Type B pancreatic cell (in vitro differentiated cells): ENCODE measurements at regions not wholly inside any gene's neighbourhood (a gene's known extent, or its start where the extent isn't known, plus 50 kb on each side); places are given as distances from the start of the nearest gene placed in this dataset.

ENCODE experiments used
- DNase-seq: peaks from one replicate; pipeline ENCODE4 v3.0.0; 2021; ENCODE audit warnings: mixed read lengths; ENCODE audit not compliant: unreplicated experiment; ENCODE audit errors: extremely low spot score
- H3K27ac Mint-ChIP-seq: 2 replicates; pipeline ENCODE4 v1.8.0; 2021; ENCODE audit warnings: mild to moderate bottlenecking, mixed read lengths
- H3K27me3 Mint-ChIP-seq: 2 replicates; pipeline ENCODE4 v1.8.0; 2021; ENCODE audit warnings: mixed read lengths
- H3K36me3 Mint-ChIP-seq: 2 replicates; pipeline ENCODE4 v1.8.0; 2021; ENCODE audit warnings: mixed read lengths
- H3K4me1 Mint-ChIP-seq: one replicate; pipeline ENCODE4 v1.8.0; 2021; ENCODE audit warnings: mixed read lengths; ENCODE audit not compliant: unreplicated experiment
- H3K4me3 Mint-ChIP-seq: 2 replicates; pipeline ENCODE4 v1.8.0; 2021; ENCODE audit warnings: mild to moderate bottlenecking, mixed read lengths
- H3K9me3 Mint-ChIP-seq: 2 replicates; pipeline ENCODE4 v1.8.0; 2021; ENCODE audit warnings: mixed read lengths
- CTCF ChIP-seq: fragments of 200-600 bp; sonication (generic); conservative IDR thresholded peaks from 2 replicates; pipeline ENCODE4 v1.5.0; 2021; ENCODE audit warnings: antibody characterized with exemption, mild to moderate bottlenecking

GRCh38 chrX:13897566-13897965 lies 80.7 kb upstream of the GPM6B start:
- DNase-seq, result no peak
- Mint-ChIP-seq H3K27me3 (peaks cover 3% of the 10 kb centered on the region), H3K36me3 (no peaks in the 10 kb centered on the region), H3K9me3 (no peaks in the 10 kb centered on the region), H3K4me3 (no peak overlapping the region), H3K27ac (no peak overlapping the region), H3K4me1 (no peaks in the 10 kb centered on the region)
- TF ChIP-seq CTCF, result no peak

GRCh38 chrX:13894888-13895565 lies 78.1 kb upstream of the GPM6B start:
- no peaks in the 10 kb centered on the region for H3K9me3 Mint-ChIP-seq
- DNase-seq, result no peak
- peaks cover 2% of the 10 kb centered on the region for H3K27me3 Mint-ChIP-seq
- TF ChIP-seq CTCF, result no peak
- no peak overlapping the region for H3K4me3 Mint-ChIP-seq
- H3K36me3 Mint-ChIP-seq, result no peaks in the 10 kb centered on the region
- H3K4me1 Mint-ChIP-seq, result peaks cover 10% of the 10 kb centered on the region
- H3K27ac Mint-ChIP-seq, result no peak overlapping the region

DNA sequence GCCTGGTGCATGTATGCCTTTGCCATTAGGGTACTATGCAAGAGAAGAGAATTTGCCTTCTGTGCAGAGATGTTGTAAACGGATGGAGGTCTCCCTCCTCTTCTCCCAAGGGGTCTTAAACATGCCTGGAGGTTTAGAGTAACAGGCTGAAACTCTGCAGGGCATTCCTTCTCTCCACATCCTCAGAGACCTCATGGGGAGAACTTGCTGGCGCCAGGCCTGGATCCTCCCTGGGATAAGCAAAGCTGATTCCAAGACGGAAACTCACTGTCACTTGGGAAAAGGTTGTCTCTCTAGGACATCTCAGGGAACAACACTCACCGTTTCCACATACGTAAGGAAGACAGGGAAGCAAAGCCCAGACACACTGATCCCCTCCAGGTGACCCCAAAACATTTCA lies 76.9 kb upstream of the GPM6B start:
- Mint-ChIP-seq H3K4me1 (peaks cover 10% of the 10 kb centered on the region), H3K4me3 (no peak overlapping the region), H3K36me3 (no peaks in the 10 kb centered on the region), H3K9me3 (no peaks in the 10 kb centered on the region), H3K27ac (no peak overlapping the region), H3K27me3 (no peaks in the 10 kb centered on the region)
- no peak for TF ChIP-seq CTCF
- no peak for DNase-seq

DNA sequence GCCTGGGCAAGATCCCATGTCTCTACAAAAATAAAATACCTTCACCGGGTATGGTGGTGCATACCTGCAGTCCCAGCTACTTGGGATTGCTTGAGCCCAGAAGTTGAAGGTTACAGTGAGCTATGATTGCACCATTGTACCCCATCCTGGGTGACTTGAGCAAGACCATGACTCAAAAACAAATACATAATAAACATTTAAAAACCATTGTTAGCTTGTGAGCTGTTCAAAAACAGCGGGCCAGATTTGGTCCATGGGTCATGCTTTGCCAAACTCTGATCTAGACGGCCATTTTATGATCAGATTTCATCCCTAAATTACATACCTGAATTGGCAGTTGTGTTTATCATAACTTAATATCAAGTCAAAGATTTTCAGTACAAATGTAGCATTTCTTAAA lies 76.0 kb upstream of the GPM6B start:
- H3K27ac Mint-ChIP-seq, result no peak overlapping the region
- DNase-seq, result no peak
- H3K36me3 Mint-ChIP-seq, result no peaks in the 10 kb centered on the region
- peaks cover 10% of the 10 kb centered on the region for H3K4me1 Mint-ChIP-seq
- no peaks in the 10 kb centered on the region for H3K27me3 Mint-ChIP-seq
- no peaks in the 10 kb centered on the region for H3K9me3 Mint-ChIP-seq
- no peak for TF ChIP-seq CTCF
- no peak overlapping the region for H3K4me3 Mint-ChIP-seq

GRCh38 chrX:13891377-13892140 lies 74.7 kb upstream of the GPM6B start:
- H3K27ac Mint-ChIP-seq, result no peak overlapping the region
- TF ChIP-seq CTCF, result no peak
- no peaks in the 10 kb centered on the region for H3K36me3 Mint-ChIP-seq
- no peak for DNase-seq
- H3K9me3 Mint-ChIP-seq, result no peaks in the 10 kb centered on the region
- H3K27me3 Mint-ChIP-seq, result no peaks in the 10 kb centered on the region
- H3K4me1 Mint-ChIP-seq, result peaks cover 10% of the 10 kb centered on the region
- H3K4me3 Mint-ChIP-seq, result no peak overlapping the region
